ENCODE measurements at regions not wholly inside any gene's neighbourhood (a gene's known extent, or its start where the extent isn't known, plus 50 kb on each side); places are given as distances from the start of the nearest gene placed in this dataset.

- Histone ChIP-seq H3K27me3 (no peaks in the 10 kb centered on the region), H3K4me1 (peaks cover 0 to 6% (median 2%) of the 10 kb centered on the region in 4 donors), H3K36me3 (no peaks in the 10 kb centered on the region), H3K27ac (no peak overlapping the region), H3K4me3 (no peak overlapping the region), H3K9me3 (no peaks in the 10 kb centered on the region)
- intact Hi-C loops (cut with DNase I; ENCODE audit: low total_unique reads), result no loop called here
- DNase-seq, result no peak
- no peak for TF ChIP-seq CTCF (IDR thresholded peaks at IDR 0.05)
Observed at GRCh38 chr6:135667691-135668455, 170.3 kb upstream of the AHI1 start.

GRCh38 chr6:135672256-135672655 lies 174.7 kb upstream of the AHI1 start:
- TF ChIP-seq CTCF (IDR thresholded peaks at IDR 0.05), result no peak
- no peaks in the 10 kb centered on the region for H3K9me3 ChIP-seq
- intact Hi-C loops (cut with DNase I; ENCODE audit: low total_unique reads), result no loop called here

GRCh38 chr6:135673501-135674309 lies 176.2 kb upstream of the AHI1 start:
- Histone ChIP-seq H3K4me1 (no peaks in the 10 kb centered on the region), H3K36me3 (no peaks in the 10 kb centered on the region), H3K4me3 (no peak overlapping the region), H3K27ac (no peak overlapping the region), H3K9me3 (no peaks in the 10 kb centered on the region), H3K27me3 (no peaks in the 10 kb centered on the region)
- no peak for DNase-seq
- intact Hi-C loops (cut with DNase I; ENCODE audit: low total_unique reads), result no loop called here
- TF ChIP-seq CTCF (IDR thresholded peaks at IDR 0.05), result no peak

More at GRCh38 chr6:135672256-135672655, 174.7 kb upstream of the AHI1 start:
- no peaks in the 10 kb centered on the region for H3K27me3 ChIP-seq
- H3K27ac ChIP-seq, result no peak overlapping the region
- H3K4me3 ChIP-seq, result no peak overlapping the region
- H3K36me3 ChIP-seq, result no peaks in the 10 kb centered on the region
- no peak for DNase-seq
- peaks cover 0 to 6% (median 2%) of the 10 kb centered on the region in 4 donors for H3K4me1 ChIP-seq

- no peaks in the 10 kb centered on the region for H3K9me3 ChIP-seq
- no peak overlapping the region for H3K4me3 ChIP-seq
- H3K27ac ChIP-seq, result no peak overlapping the region
- H3K4me1 ChIP-seq, result no peaks in the 10 kb centered on the region
- no peak for DNase-seq
- no peaks in the 10 kb centered on the region for H3K36me3 ChIP-seq
- H3K27me3 ChIP-seq, result no peaks in the 10 kb centered on the region
- intact Hi-C loops (cut with DNase I; ENCODE audit: low total_unique reads), result no loop called here
- no peak for TF ChIP-seq CTCF (IDR thresholded peaks at IDR 0.05)
Observed at GRCh38 chr6:135675026-135675425, 176.5 kb upstream of the PDE7B start.

GRCh38 chr6:135675862-135676261 lies 175.6 kb upstream of the PDE7B start:
- no peak overlapping the region for H3K27ac ChIP-seq
- no peak overlapping the region for H3K4me3 ChIP-seq
- H3K36me3 ChIP-seq, result no peaks in the 10 kb centered on the region
- no peaks in the 10 kb centered on the region for H3K9me3 ChIP-seq
- H3K4me1 ChIP-seq, result no peaks in the 10 kb centered on the region
- TF ChIP-seq CTCF (IDR thresholded peaks at IDR 0.05), result peak in 1 of 2 experiments; percentile 3
- intact Hi-C loops (cut with DNase I; ENCODE audit: low total_unique reads), result no loop called here
- no peaks in the 10 kb centered on the region for H3K27me3 ChIP-seq
- DNase-seq, result no peak

Measured in tibial artery (tissue), 4 donors.